T-helper 1 cell treated with Interleukin-12 subunit alpha and Interleukin-12 subunit beta and Interleukin-4 antibody, amounts not matched to agents 30 ng/mL and 1 ng/mL, for 36 hours (primary cell): ENCODE measurements at regions not wholly inside any gene's neighbourhood (a gene's known extent, or its start where the extent isn't known, plus 50 kb on each side); places are given as distances from the start of the nearest gene placed in this dataset.

Experiments used
- intact Hi-C: fragments of 100-400 bp; cut with micrococcal nuclease; formaldehyde crosslinking; loops from one replicate; pipeline ENCODE4 v1.15.1; 2024

- intact Hi-C loops, result no loop called here
These were observed 50.0 kb downstream of the NCOR2 start for GRCh38 chr12:124517260-124518050.

GRCh38 chr12:124516850-124517249 is 50.6 kb downstream of the NCOR2 start:
- intact Hi-C loops, result no loop called here

DNA sequence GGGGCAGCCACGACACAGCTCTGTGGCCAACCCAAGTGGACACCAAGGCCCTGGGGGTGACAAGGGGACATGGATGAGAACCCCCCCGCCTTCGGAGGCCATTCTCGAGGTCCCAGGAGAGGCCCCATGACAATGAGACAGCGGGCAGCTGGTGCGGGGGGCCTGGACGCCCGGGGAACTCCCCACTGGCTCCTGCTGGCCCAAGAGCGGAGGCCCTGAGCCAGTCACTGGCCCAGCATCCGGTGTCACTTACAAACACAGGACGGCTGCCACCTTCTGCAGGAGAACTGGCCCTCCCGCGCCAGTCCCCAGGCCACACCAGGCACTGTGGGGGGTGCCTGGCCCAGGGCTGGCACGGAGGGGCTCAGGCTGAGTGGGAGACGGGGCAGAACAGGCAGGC is 51.4 kb downstream of the NCOR2 start:
- intact Hi-C loops, result no loop called here

GRCh38 chr12:124514996-124515932 is 52.1 kb downstream of the NCOR2 start:
- intact Hi-C loops, result no loop called here

GRCh38 chr12:124514145-124514995 is 53.0 kb downstream of the NCOR2 start:
- intact Hi-C loops, result no loop called here

DNA sequence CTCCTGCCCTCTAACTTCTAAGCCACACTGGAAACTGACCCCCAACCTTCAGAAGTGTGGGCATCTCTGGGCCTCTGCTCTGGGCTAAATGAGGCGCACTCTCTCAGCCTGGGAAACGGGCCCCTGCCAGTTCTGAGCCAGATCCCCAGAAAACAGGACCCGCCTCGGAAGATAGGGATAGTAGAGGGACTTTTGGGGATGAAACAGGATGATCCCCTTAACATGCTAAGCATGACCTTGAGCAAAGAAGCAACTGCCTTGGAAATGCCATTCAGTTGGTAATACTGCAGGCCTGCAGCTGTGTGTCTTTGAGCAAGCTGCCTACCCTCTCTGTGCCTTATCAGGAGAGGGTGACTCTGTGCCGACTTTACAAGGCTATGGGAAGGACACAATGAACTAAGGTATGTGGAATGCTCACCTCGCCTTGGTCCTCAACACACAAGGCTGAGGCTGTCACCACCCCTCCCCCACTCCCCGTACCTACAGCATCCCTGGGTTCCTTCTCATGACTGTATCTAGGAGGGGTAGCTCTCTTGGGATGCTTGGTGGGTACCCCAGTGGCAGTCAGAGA is 54.0 kb downstream of the NCOR2 start:
- intact Hi-C loops, result no loop called here

DNA sequence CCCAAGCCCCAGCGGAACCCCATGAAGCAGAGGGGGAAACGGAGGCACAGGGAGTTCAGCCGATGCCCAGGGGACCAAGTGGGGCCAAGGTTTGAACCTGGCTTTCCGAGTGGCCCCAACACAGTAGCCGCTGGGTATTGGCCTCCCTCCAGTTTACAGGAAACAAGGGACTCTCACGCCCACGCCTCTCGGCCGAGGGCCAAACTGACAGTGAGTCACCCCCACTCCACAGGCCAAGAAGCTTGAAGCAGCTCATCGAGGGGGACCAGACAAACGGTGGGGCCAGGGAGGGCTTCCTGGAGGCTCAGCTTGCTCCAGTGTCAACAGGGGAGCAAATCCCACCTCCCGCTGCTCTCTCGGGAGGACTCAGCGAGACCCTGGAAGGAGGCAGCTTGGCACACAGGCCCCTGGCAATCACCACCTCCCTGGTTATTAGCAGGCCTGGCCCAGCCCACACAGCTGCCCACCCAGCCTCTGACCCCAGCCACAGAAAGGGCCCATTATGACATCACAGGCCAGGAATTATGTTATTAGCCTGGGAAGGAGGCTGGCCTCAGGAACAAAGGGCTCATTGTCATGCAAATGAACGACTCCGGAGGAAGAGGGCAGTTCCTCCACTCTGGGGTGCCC is 54.6 kb downstream of the NCOR2 start:
- intact Hi-C loops, result no loop called here

DNA sequence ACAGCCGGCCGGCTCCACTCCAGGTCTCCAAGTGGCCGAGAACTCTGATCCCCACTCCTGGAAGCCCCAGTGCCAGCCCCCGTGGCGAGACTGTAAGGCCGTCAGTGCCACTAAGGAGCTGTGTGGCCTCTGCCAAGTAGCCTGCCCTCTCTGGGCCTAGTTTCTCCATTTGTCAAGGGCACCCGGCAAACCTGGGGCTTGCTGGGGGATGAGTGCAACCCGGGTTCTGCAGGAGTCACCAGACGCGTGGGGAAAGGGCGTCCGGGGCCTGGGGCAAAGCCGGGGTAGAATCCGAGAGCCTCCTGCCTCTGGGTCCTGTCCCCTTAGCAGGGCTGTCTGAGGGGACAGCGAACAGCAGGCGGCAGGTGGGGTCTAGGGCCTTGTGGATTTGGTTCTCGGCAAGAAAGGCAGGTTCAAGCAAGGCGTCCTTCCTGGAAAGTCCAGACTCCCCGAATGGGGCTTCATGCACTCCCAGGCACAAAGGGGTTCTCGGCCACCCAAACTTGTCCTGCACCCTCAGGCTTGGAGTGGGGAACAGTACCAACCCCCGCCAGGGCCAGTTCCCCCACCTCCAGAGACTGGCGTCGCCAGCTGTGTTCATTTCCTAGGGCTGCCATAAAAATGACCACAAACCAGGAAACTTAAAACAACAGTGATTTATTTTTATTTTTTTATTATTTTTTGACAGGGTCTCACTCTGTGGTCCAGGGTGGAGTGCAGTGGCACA is 56.0 kb downstream of the NCOR2 start:
- intact Hi-C loops, result no loop called here

GRCh38 chr12:124510301-124510970 is 57.0 kb downstream of the NCOR2 start:
- intact Hi-C loops, result no loop called here

- intact Hi-C loops, result no loop called here
These were observed 57.6 kb downstream of the NCOR2 start for GRCh38 chr12:124509676-124510300.

DNA sequence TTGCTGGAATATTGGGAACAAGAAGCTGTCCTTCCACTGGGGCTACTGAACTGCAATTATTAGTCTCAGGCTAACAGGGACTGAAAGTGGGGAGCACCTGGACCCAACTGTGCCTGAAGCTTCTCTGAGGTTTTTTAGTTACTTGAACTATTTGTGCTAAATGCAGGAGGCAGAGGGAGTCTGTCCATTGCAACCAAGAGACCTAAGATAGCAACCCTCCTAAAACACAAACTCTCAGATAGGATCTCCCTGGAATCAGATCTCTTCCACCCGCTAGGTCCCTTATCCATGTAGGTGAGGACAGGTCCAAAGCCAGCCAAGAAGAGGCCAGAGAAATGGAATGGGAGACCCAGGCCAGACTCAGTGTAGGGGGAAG is 58.1 kb downstream of the NCOR2 start:
- intact Hi-C loops, result no loop called here

DNA sequence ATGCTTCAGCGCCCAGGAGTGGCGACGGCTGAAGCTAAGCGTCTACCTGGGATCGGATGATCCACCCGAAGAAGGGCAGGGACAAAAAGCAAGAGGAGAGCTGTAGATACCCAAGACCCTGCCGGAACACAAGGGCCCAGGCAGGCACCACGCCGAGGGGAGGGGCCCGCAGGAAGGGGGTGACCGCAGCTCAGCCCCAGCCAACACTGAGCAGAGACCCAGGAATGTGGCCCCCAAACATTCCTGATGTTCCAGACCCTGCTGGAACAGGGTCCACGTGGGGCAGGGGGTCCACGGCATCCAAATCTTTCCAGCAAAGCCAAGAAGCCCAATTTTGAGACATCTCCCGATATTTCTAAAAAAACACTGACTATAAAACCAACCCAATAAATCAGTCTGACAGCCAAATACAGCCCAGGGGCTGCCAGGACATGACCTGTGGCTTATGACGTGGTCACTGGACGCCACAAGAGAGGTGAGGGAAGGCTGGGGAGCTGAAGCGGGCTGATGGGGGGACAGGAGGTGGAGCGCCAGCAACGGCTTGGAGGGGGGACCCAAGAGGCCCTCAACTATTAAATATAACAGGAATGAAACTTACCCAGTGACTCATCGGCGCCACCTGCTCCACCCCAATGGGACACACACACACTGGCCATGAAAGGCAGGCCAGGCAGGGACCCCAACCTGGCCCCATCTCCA is 58.9 kb downstream of the NCOR2 start:
- intact Hi-C loops, result no loop called here

DNA sequence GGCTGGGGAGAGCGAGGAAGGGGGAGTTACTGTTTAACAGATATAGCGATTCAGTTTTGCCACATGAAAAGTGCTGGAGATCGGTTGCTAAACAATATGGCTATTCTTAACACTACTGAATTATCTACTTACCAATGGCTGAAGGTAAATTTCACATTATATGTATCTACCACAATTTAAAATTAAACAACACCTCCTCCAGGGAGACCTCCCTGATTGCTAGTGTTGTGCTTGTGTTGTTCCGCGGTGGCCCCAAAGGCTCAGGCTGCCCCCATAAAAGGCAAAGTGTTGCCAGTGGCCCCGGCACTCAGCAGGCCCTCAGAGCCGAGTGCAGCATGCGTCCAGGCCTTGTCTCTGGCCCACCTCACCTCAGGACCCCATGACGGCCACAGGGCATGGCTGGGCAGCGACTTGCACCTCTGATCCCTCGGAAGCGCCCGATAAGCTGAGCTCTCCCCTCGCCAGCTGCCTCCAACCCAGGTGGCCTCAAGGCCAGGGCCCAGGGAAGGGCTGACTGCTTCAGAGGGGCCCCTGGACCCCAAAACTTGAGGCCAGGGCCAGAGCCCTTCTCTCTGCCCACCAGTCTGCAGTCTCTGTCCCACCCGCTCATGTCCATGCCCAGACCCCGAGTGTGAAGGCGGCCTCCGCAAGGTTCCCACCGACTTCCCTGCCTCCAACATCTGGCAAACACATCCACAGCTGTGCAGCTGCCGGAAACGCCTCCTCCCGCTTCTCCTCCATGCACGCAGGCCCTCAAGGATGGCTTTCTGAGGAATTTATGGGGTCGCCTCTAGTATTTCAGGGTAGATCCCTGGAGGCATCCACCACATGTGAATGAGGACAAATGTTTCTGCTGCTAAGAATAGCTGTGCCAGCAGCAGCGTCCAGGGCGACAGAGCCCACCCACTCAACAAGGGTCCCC is 60.0 kb downstream of the NCOR2 start:
- intact Hi-C loops, result no loop called here

DNA sequence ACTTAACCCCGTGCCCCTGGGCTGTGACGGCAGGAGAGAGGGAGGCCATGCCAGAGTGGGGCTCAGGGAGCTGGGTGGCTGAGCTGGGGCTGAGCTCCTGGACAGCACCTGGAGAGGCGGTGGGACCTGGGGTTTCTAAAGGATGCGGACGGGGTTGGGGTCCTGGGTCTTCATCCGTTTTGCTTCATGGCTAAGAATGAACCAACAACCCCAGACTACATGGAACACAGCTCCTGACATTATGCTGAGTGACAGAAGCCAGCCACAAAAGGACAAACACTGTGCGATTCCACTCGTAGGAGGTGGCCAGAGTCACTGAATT is 60.6 kb downstream of the NCOR2 start:
- intact Hi-C loops, result no loop called here

DNA sequence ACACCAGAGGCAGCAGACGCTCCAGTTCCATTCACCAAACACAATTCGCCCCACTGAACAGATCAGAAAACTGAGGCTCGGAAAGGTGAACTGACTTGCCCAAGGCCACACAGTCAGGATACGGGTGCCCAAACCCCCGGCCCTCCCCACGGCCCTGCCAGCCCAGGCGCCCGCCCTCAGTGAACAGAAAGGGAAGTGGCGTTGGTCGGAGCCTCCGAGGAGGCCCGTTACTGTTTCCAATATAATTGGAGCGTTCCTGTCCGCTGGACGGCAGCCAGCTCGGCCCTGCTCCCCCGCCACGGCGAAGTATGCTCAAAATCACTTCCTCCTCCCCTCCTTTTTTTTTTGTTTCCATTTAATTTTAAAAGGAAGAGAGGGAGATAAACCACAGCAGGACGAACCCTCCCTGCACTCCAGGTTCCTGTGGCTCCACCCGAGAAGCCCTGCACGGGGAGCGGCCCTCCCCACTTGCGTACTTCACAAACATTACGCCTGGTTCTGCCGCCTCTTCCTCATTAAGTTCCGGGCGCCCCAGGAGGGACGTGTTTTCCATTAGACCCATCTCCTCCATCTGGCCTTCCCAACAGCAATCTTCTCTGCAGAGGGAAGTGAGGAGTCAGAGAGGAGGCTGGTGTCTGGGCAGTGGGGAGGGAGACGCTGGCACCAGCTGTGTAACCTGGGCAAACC is 61.1 kb downstream of the NCOR2 start:
- intact Hi-C loops, result no loop called here

DNA sequence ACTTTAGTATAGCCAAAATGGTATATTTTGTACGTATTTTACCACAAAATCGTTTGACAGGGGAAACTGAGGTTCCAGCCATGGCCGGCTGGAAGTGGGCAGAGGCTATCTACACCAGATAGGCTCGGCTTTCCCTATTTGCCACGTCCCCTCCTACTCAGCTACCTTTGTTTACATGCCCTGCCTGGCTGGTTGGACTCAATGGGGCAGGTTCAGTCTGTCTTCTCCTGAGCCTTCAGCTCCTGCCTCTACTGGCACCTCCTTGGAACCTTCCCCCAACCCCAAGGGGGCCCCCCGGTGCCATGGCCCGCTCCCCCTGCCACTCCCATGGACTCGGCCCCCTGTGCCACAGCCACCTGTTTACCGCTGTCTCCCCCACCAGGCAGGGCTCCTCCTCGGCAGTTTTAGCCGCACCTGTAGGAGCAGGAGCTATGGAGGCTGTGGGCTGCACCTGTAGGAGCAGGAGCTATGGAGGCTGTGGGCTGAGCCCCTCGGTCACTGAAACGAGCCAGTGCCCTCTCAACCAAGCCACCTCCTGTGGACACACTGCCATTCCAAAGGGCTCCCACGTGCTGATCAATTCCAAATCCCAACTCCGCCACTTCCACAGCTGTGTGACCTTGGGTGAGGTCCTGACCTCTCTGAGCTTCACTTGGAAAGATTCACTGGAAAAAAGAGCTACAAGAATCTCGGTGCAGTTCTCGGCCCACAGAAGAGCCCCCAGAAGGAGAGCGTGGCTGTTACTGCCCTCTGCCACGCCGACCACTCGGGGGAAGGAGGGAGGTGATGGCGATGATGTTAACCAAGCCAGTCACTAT is 62.2 kb downstream of the NCOR2 start:
- intact Hi-C loops, result no loop called here
